H1 (cell line): ENCODE measurements at regions not wholly inside any gene's neighbourhood (a gene's known extent, or its start where the extent isn't known, plus 50 kb on each side); places are given as distances from the start of the nearest gene placed in this dataset.

Source experiments
- CTCF ChIA-PET: fragments of 300-600 bp; sonication (Branson Sonifier 250); formaldehyde crosslinking; loops from one replicate; lab custom pipeline; 2021; ENCODE audit not compliant: partially characterized antibody; lab: Charles Lee
- POLR2A ChIA-PET: fragments of 300-600 bp; sonication (Branson Sonifier 250); formaldehyde crosslinking; loops from one replicate; lab custom pipeline; 2021; ENCODE audit warnings: inconsistent platforms; ENCODE audit not compliant: partially characterized antibody; lab: Charles Lee
- DNase-seq, 2 experiments: peaks; one replicate each; pipeline versions ENCODE4 v3.0.0 to v3.0.0-alpha.2; 2010 to 2022; ENCODE audit warnings: low spot score in 2 of 2, low read depth in 1 of 2, mixed read lengths in 1 of 2
- FAIRE-seq: peaks from 2 replicates; lab custom pipeline; 2011; peaks lifted over from hg19 to GRCh38; lab: Jason Lieb, UNC
- H2AFZ ChIP-seq: 2 replicates; pipeline ENCODE4 v1.8.1; 2012; ENCODE audit warnings: low read length, inconsistent platforms
- H2AK5ac ChIP-seq: 2 replicates; pipeline ENCODE4 v1.6.1; 2013; ENCODE audit warnings: low read depth, low read length
- H2BK120ac ChIP-seq: replicated peaks from 2 replicates; pipeline ENCODE3; 2013; ENCODE audit warnings: low read depth, low read length, inconsistent platforms
- H2BK12ac ChIP-seq: 2 replicates; pipeline ENCODE4 v1.6.1; 2013; ENCODE audit warnings: low read depth, low read length
- H2BK15ac ChIP-seq: 2 replicates; pipeline ENCODE4 v1.6.1; 2013; ENCODE audit warnings: low read length
- H2BK20ac ChIP-seq: 2 replicates; pipeline ENCODE4 v1.6.1; 2013; ENCODE audit warnings: low read length
- H2BK5ac ChIP-seq: 2 replicates; pipeline ENCODE4 v1.6.1; 2013; ENCODE audit warnings: low read depth, low read length
- H3K14ac ChIP-seq: 2 replicates; pipeline ENCODE4 v1.6.1; 2013; ENCODE audit warnings: inconsistent platforms; ENCODE audit not compliant: insufficient read length
- H3K18ac ChIP-seq: 2 replicates; pipeline ENCODE4 v1.6.1; 2013; ENCODE audit warnings: low read length; ENCODE audit errors: extremely low read depth
- H3K23ac ChIP-seq: 2 replicates; pipeline ENCODE4 v1.6.1; 2013; ENCODE audit warnings: inconsistent platforms; ENCODE audit not compliant: insufficient read length
- H3K23me2 ChIP-seq: 2 replicates; pipeline ENCODE4 v1.6.1; 2013; ENCODE audit warnings: low read depth, low read length
- H3K27ac ChIP-seq: 2 replicates; pipeline ENCODE4 v1.6.1; 2011; ENCODE audit warnings: low read depth, low read length, inconsistent platforms
- H3K27me3 ChIP-seq, 4 experiments: replicated peaks in 1 of 4; 1 replicate in 1 of 4; 2 replicates in 3 of 4; pipeline versions ENCODE4 v1.6.1 to v1.8.1; 2011 to 2013; ENCODE audit warnings: low read length in 3 of 4, mild to moderate bottlenecking in 3 of 4, inconsistent platforms in 2 of 4, mixed read lengths in 2 of 4, moderate library complexity in 1 of 4; ENCODE audit not compliant: control insufficient read depth in 3 of 4, insufficient read depth in 3 of 4; ENCODE audit errors: extremely low read depth in 1 of 4
- H3K36me3 ChIP-seq, 4 experiments: 2 replicates each; pipeline versions ENCODE4 v1.6.1 to v1.8.1; 2011 to 2013; ENCODE audit warnings: mild to moderate bottlenecking in 4 of 4, low read length in 3 of 4, moderate library complexity in 2 of 4, control low read depth in 1 of 4, inconsistent platforms in 1 of 4; ENCODE audit not compliant: insufficient read depth in 4 of 4, control insufficient read depth in 2 of 4
- H3K4ac ChIP-seq: replicated peaks from 2 replicates; pipeline ENCODE3; 2013; ENCODE audit warnings: low read length, low read depth, mixed read lengths, inconsistent platforms; ENCODE audit not compliant: insufficient read length
- H3K4me1 ChIP-seq, 4 experiments: replicated peaks in 1 of 4; 1 replicate in 1 of 4; 2 replicates in 3 of 4; pipeline versions ENCODE4 v1.6.1 to v1.8.1; 2011 to 2013; ENCODE audit warnings: low read length in 3 of 4, inconsistent platforms in 2 of 4, mixed read lengths in 1 of 4; ENCODE audit not compliant: insufficient read depth in 4 of 4, control insufficient read depth in 3 of 4
- H3K4me2 ChIP-seq, 2 experiments: 2 replicates each; pipeline versions ENCODE4 v1.6.1 to v1.8.1; 2011 to 2013; ENCODE audit warnings: low read depth in 2 of 2, low read length in 2 of 2, control low read depth in 1 of 2, inconsistent platforms in 1 of 2, mild to moderate bottlenecking in 1 of 2; ENCODE audit not compliant: insufficient read depth in 1 of 2
- H3K4me3 ChIP-seq, 4 experiments: fragments of 200-600, 300-600 bp in 1 of 4; sonication (generic), shearing (Covaris generic), sonication (Bioruptor Twin) in 1 of 4; 2 replicates each; pipeline versions ENCODE4 v1.5.1 to v1.8.1; 2011 to 2016; ENCODE audit warnings: low read length in 4 of 4, low read depth in 3 of 4, control low read depth in 2 of 4, inconsistent platforms in 2 of 4, mild to moderate bottlenecking in 2 of 4, mixed read lengths in 1 of 4, moderate library complexity in 1 of 4; ENCODE audit not compliant: insufficient read depth in 2 of 4; ENCODE audit errors: extremely low read depth in 1 of 4
- H3K56ac ChIP-seq: replicated peaks from 2 replicates; pipeline ENCODE3; 2013; ENCODE audit warnings: low read depth, mild to moderate bottlenecking, mixed read lengths, low read length, inconsistent platforms; ENCODE audit not compliant: insufficient read length
- H3K79me1 ChIP-seq: 2 replicates; pipeline ENCODE4 v1.6.1; 2013; ENCODE audit warnings: low read depth, low read length, control low read depth
- H3K79me2 ChIP-seq, 2 experiments: 2 replicates each; pipeline versions ENCODE4 v1.6.1 to v1.8.1; 2012 to 2013; ENCODE audit warnings: low read length in 2 of 2, mild to moderate bottlenecking in 2 of 2, inconsistent platforms in 1 of 2; ENCODE audit not compliant: insufficient read depth in 2 of 2, control insufficient read depth in 1 of 2
- H3K9ac ChIP-seq, 4 experiments: replicated peaks in 1 of 4; 1 replicate in 1 of 4; 2 replicates in 3 of 4; pipeline versions ENCODE4 v1.6.1 to v1.8.1; 2011 to 2013; ENCODE audit warnings: low read depth in 3 of 4, low read length in 3 of 4, control low read depth in 2 of 4, mild to moderate bottlenecking in 2 of 4, moderate library complexity in 2 of 4, inconsistent platforms in 1 of 4; ENCODE audit errors: extremely low read depth in 1 of 4
- H3K9me3 ChIP-seq, 2 experiments: 2 replicates each; pipeline versions ENCODE4 v1.6.1 to v1.8.1; 2012 to 2013; ENCODE audit warnings: mild to moderate bottlenecking in 2 of 2, moderate library complexity in 2 of 2, control low read depth in 1 of 2, inconsistent platforms in 1 of 2, low read depth in 1 of 2, low read length in 1 of 2, mixed read lengths in 1 of 2; ENCODE audit not compliant: insufficient read depth in 2 of 2
- H4K20me1 ChIP-seq, 2 experiments: replicated peaks in 1 of 2; 2 replicates each; pipeline versions ENCODE3 to v1.8.1; 2011 to 2013; ENCODE audit warnings: inconsistent platforms in 2 of 2, low read length in 2 of 2, mild to moderate bottlenecking in 1 of 2; ENCODE audit not compliant: insufficient read depth in 2 of 2, control insufficient read depth in 1 of 2
- H4K5ac ChIP-seq: 2 replicates; pipeline ENCODE4 v1.6.1; 2013; ENCODE audit warnings: low read length, low read depth, mixed read lengths, inconsistent platforms; ENCODE audit not compliant: insufficient read length
- H4K8ac ChIP-seq: 2 replicates; pipeline ENCODE4 v1.8.0; 2013; ENCODE audit warnings: mild to moderate bottlenecking, moderate library complexity, low read length, inconsistent platforms; ENCODE audit not compliant: insufficient read depth; ENCODE audit errors: extremely low read depth
- H4K91ac ChIP-seq: replicated peaks from 2 replicates; pipeline ENCODE3; 2013; ENCODE audit warnings: low read length, mixed read lengths, inconsistent platforms; ENCODE audit not compliant: insufficient read length
- ASH2L ChIP-seq: fragments of 200-600, 300-600 bp; sonication (generic); IDR thresholded peaks from one replicate; pipeline ENCODE4 v1.7.1; 2017; ENCODE audit warnings: low read length
- BCL11A ChIP-seq, 2 experiments: IDR thresholded peaks; one replicate each; pipeline ENCODE4 v1.6.1; 2011; ENCODE audit warnings: low read depth in 2 of 2, low read length in 2 of 2, mild to moderate bottlenecking in 2 of 2
- CBX8 ChIP-seq: fragments of 300-800, 300-1000 bp; sonication (generic); IDR thresholded peaks from 2 replicates; pipeline ENCODE4 v1.7.1; 2016; ENCODE audit warnings: low read depth, low read length, borderline replicate concordance
- EP300 ChIP-seq, 2 experiments: IDR thresholded peaks; 1 replicate in 1 of 2; 2 replicates in 1 of 2; pipeline ENCODE4 v1.6.1; 2011 to 2012; ENCODE audit warnings: low read depth in 2 of 2, low read length in 2 of 2, mild to moderate bottlenecking in 2 of 2, borderline replicate concordance in 1 of 2, inconsistent platforms in 1 of 2, moderate library complexity in 1 of 2
- GABPA ChIP-seq: IDR thresholded peaks from 2 replicates; pipeline ENCODE4 v1.6.1; 2011; ENCODE audit warnings: mild to moderate bottlenecking, low read length, moderate library complexity, borderline replicate concordance; ENCODE audit not compliant: insufficient read depth
- HDAC2 ChIP-seq, 2 experiments: fragments of 300-600 bp in 1 of 2; sonication (generic) in 1 of 2; IDR thresholded peaks; 2 replicates each; pipeline ENCODE4 v1.6.1; 2011 to 2012; ENCODE audit warnings: low read depth in 2 of 2, low read length in 2 of 2, mild to moderate bottlenecking in 2 of 2, moderate library complexity in 2 of 2, borderline replicate concordance in 1 of 2, inconsistent platforms in 1 of 2
- KDM5A ChIP-seq: fragments of 200-600 bp; IDR thresholded peaks from 2 replicates; pipeline ENCODE4 v1.7.1; 2012; ENCODE audit warnings: mild to moderate bottlenecking, low read length, inconsistent platforms, mixed read lengths
- POLR2A ChIP-seq, 2 experiments: IDR thresholded peaks; 1 replicate in 1 of 2; 2 replicates in 1 of 2; pipeline ENCODE4 v1.6.1; 2011; ENCODE audit warnings: low read depth in 2 of 2, low read length in 2 of 2, mild to moderate bottlenecking in 2 of 2; ENCODE audit errors: control extremely low read depth in 1 of 2
- POLR2AphosphoS5 ChIP-seq: IDR thresholded peaks from 2 replicates; pipeline ENCODE4 v1.6.1; 2011; ENCODE audit warnings: low read depth, low read length
- POU5F1 ChIP-seq: IDR thresholded peaks from 2 replicates; pipeline ENCODE4 v1.6.1; 2011; ENCODE audit warnings: low read depth, mild to moderate bottlenecking, low read length, moderate library complexity
- RFX5 ChIP-seq: IDR thresholded peaks from 2 replicates; pipeline ENCODE4 v1.6.1; 2011; ENCODE audit warnings: low read depth, low read length, improper control_type of control experiment, borderline replicate concordance
- RXRA ChIP-seq: IDR thresholded peaks from 2 replicates; pipeline ENCODE4 v1.6.1; 2011; ENCODE audit warnings: low read depth, mild to moderate bottlenecking, low read length, moderate library complexity; ENCODE audit not compliant: insufficient read depth
- SAP30 ChIP-seq: fragments of 300-600 bp; sonication (generic); IDR thresholded peaks from 2 replicates; pipeline ENCODE4 v1.7.1; 2012; ENCODE audit warnings: low read length, moderate library complexity, mild to moderate bottlenecking, inconsistent platforms; ENCODE audit not compliant: insufficient read depth, insufficient replicate concordance
- SUZ12 ChIP-seq: fragments of 200-600 bp; sonication (generic); IDR thresholded peaks from 2 replicates; pipeline ENCODE4 v1.6.1; 2012; ENCODE audit warnings: mild to moderate bottlenecking, inconsistent platforms, low read length, moderate library complexity, mixed read lengths
- TEAD4 ChIP-seq: IDR thresholded peaks from 2 replicates; pipeline ENCODE4 v1.6.1; 2012; ENCODE audit warnings: low read depth, low read length, inconsistent platforms, mixed read lengths
- TF ChIP-seq, protein P1 (sequence below): IDR thresholded peaks from 2 replicates; pipeline ENCODE4 v1.6.1; 2012; ENCODE audit warnings: inconsistent platforms

DNA sequence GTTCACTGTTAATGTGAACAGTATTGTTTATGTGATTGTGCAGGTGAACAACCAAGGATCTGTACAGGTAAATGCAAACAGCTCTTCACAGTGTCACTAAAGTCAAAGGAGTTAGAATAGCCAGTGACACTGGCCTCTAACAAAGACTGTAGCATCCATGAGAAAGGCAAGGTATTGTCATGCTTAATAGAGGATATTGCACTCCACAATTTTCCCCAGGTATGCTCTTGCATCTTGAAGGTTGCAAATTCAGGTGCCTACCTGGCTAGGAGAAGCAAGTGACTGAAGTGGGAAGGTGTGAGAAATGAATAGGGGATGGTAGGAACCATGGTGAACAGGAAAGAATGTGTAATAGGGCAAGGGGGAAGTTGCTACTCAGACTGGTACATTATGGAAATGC lies 101.2 kb upstream of the EFNA5 start:
- Histone ChIP-seq H2BK15ac (no peak overlapping the region), H3K14ac (no peak overlapping the region), H3K18ac (no peak overlapping the region), H3K4ac (no peak overlapping the region), H3K56ac (no peak overlapping the region), H2BK12ac (no peak overlapping the region), H2BK20ac (no peak overlapping the region), H3K23me2 (no peaks in the 10 kb centered on the region), H3K36me3 (no peaks in the 10 kb centered on the region), H4K8ac (no peak overlapping the region), H2BK5ac (no peak overlapping the region), H3K4me1 (peaks cover 0 to 19% (median 6%) of the 10 kb centered on the region in 4 experiments; a peak in 5 of 7 replicates), H4K5ac (no peak overlapping the region), H3K4me3 (no peak overlapping the region), H3K9ac (no peak overlapping the region), H4K91ac (no peak overlapping the region), H2BK120ac (no peak overlapping the region), H3K27me3 (no peaks in the 10 kb centered on the region; a peak in 1 of 7 replicates), H2AK5ac (no peak overlapping the region), H3K79me1 (no peaks in the 10 kb centered on the region), H3K9me3 (no peaks in the 10 kb centered on the region), H2AFZ (no peak overlapping the region), H3K23ac (no peak overlapping the region), H3K79me2 (no peaks in the 10 kb centered on the region), H3K4me2 (peak overlapping the region in 1 of 2 experiments; percentile 31; a peak in 1 of 4 replicates), H3K27ac (no peak overlapping the region), H4K20me1 (no peaks in the 10 kb centered on the region)
- FAIRE-seq: peak; percentile 65
- ChIA-PET POLR2A (interaction anchor here (1.1 kb wide), 1 partner anchor 9 kb away, joined by 3 read pairs; no protein-coding TSS in a partner anchor), CTCF (no interaction called here)
- no peak for DNase-seq
- TF ChIP-seq, protein P1, sequence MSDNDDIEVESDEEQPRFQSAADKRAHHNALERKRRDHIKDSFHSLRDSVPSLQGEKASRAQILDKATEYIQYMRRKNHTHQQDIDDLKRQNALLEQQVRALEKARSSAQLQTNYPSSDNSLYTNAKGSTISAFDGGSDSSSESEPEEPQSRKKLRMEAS: no peak
- TF ChIP-seq POLR2A (IDR thresholded peaks at IDR 0.05; ENCODE audit: control extremely low read depth in 1 of 2, low read depth in 2 of 2, low read length in 2 of 2): no peak
- no peak for TF ChIP-seq HDAC2 (IDR thresholded peaks at IDR 0.05; ENCODE audit: borderline replicate concordance in 1 of 2, low read depth in 2 of 2, low read length in 2 of 2)
- no peak for TF ChIP-seq RFX5
- TF ChIP-seq POU5F1: no peak
- no peak for TF ChIP-seq EP300 (IDR thresholded peaks at IDR 0.05; ENCODE audit: borderline replicate concordance in 1 of 2, low read depth in 2 of 2, low read length in 2 of 2)
- TF ChIP-seq CBX8: no peak
- no peak for TF ChIP-seq SAP30
- no peak for TF ChIP-seq POLR2AphosphoS5
- TF ChIP-seq TEAD4: no peak
- no peak for TF ChIP-seq BCL11A (IDR thresholded peaks at IDR 0.05; ENCODE audit: low read depth in 2 of 2, low read length in 2 of 2)
- no peak for TF ChIP-seq ASH2L
- no peak for TF ChIP-seq GABPA
- TF ChIP-seq KDM5A: no peak
- TF ChIP-seq SUZ12: no peak
- TF ChIP-seq RXRA: no peak
